ENCODE measurements at regions not wholly inside any gene's neighbourhood (a gene's known extent, or its start where the extent isn't known, plus 50 kb on each side); places are given as distances from the start of the nearest gene placed in this dataset.

GRCh38 chr18:8912348-8913326 lies 189.9 kb upstream of the NDUFV2 start (continued):
- TF ChIP-seq ZKSCAN1 (IDR thresholded peaks at IDR 0.05; ENCODE audit: low read depth, low read length) (peak; percentile 24; the same call in 1 of the 2 replicates), SAP30 (IDR thresholded peaks at IDR 0.05; ENCODE audit: borderline replicate concordance, insufficient read depth, low read depth, low read length, poor library complexity, severe bottlenecking) (peak; percentile 40), BRF2 (IDR thresholded peaks at IDR 0.05; ENCODE audit: borderline replicate concordance, insufficient read depth, insufficient read length) (no peak), ZNF511 (CRISPR knock-in tag; IDR thresholded peaks at IDR 0.05) (no peak), ARID4B (CRISPR knock-in tag; IDR thresholded peaks at IDR 0.05) (no peak), KAT7 (CRISPR knock-in tag; IDR thresholded peaks at IDR 0.05; ENCODE audit: borderline replicate concordance) (peak; percentile 66; the same call in 1 of the 2 replicates), RBFOX2 (IDR thresholded peaks at IDR 0.05; ENCODE audit: low read depth, low read length) (peak; percentile 75), JUNB (CRISPR knock-in tag; conservative IDR thresholded peaks at IDR 0.05) (no peak), HNRNPLL (IDR thresholded peaks at IDR 0.05; ENCODE audit: low read depth, low read length, poor library complexity, severe bottlenecking) (peak; percentile 29), ZBTB7A (IDR thresholded peaks at IDR 0.05; ENCODE audit: borderline replicate concordance, control insufficient read depth, low read depth, low read length) (peak; percentile 64; the same call in 1 of the 2 replicates), KDM5B (IDR thresholded peaks at IDR 0.05; ENCODE audit: insufficient replicate concordance, low read depth, low read length) (peak; percentile 62), MAX (CRISPR knock-in tag; IDR thresholded peaks at IDR 0.05) (0 out of 2 replicates have a peak, but pooled peaks have one; percentile 29), ZNF589 (CRISPR knock-in tag; IDR thresholded peaks at IDR 0.05; ENCODE audit: low read depth) (peak; percentile 42; the same call in 1 of the 2 replicates), NR2C1 (IDR thresholded peaks at IDR 0.05) (no peak), NR2C1 (tag; IDR thresholded peaks at IDR 0.05) (no peak), TRIM28 (IDR thresholded peaks at IDR 0.05) (no peak), ZZZ3 (IDR thresholded peaks at IDR 0.05) (no peak), DDX20 (tag; IDR thresholded peaks at IDR 0.05; ENCODE audit: low read depth) (no peak), RFX7 (CRISPR knock-in tag; IDR thresholded peaks at IDR 0.05) (no peak)

Data from K562 (cell line).